ENCODE measurements at regions not wholly inside any gene's neighbourhood (a gene's known extent, or its start where the extent isn't known, plus 50 kb on each side); places are given as distances from the start of the nearest gene placed in this dataset.

GRCh38 chr19:28834996-28835395, 378.0 kb downstream of the UQCRFS1 start:
- DNase-seq = no peak

GRCh38 chr19:28831462-28831861, 381.5 kb downstream of the UQCRFS1 start:
- DNase-seq = no peak

- no peak for DNase-seq
Measured at GRCh38 chr19:28829762-28830161, 383.2 kb downstream of the UQCRFS1 start.

GRCh38 chr19:28829359-28829758, 383.6 kb downstream of the UQCRFS1 start:
- no peak for DNase-seq

- no peak for DNase-seq
Measured at GRCh38 chr19:28828276-28828870, 384.6 kb downstream of the UQCRFS1 start.

- DNase-seq = no peak
Measured at GRCh38 chr19:28827382-28827781, 385.6 kb downstream of the UQCRFS1 start.

GRCh38 chr19:28823338-28823961, 389.5 kb downstream of the UQCRFS1 start:
- no peak for DNase-seq

GRCh38 chr19:28820289-28820688, 392.7 kb downstream of the UQCRFS1 start:
- no peak for DNase-seq

- no peak for DNase-seq
Measured at GRCh38 chr19:28815257-28815656, 397.7 kb downstream of the UQCRFS1 start.

- no peak for DNase-seq
Measured at GRCh38 chr19:28794301-28794700, 418.6 kb downstream of the UQCRFS1 start.

GRCh38 chr19:28793391-28794168, 419.4 kb downstream of the UQCRFS1 start:
- DNase-seq = no peak

- no peak for DNase-seq
Measured at GRCh38 chr19:28785971-28786370, 427.0 kb downstream of the UQCRFS1 start.

GRCh38 chr19:28764066-28764465, 448.9 kb downstream of the UQCRFS1 start:
- DNase-seq = no peak

- DNase-seq = no peak
Measured at GRCh38 chr19:28746478-28746877, 466.5 kb downstream of the UQCRFS1 start.

- DNase-seq = no peak
Measured at GRCh38 chr19:28744943-28745342, 468.0 kb downstream of the UQCRFS1 start.

- no peak for DNase-seq
Measured at GRCh38 chr19:28744014-28744413, 468.9 kb downstream of the UQCRFS1 start.

- no peak for DNase-seq
Measured at GRCh38 chr19:28737021-28737895, 475.7 kb downstream of the UQCRFS1 start.

- no peak for DNase-seq
Measured at GRCh38 chr19:28736528-28736927, 476.4 kb downstream of the UQCRFS1 start.

- DNase-seq = no peak
Measured at GRCh38 chr19:28731577-28731976, 481.4 kb downstream of the UQCRFS1 start.

GRCh38 chr19:28730791-28731512, 482.0 kb downstream of the UQCRFS1 start:
- DNase-seq = no peak

- DNase-seq = no peak
Measured at GRCh38 chr19:28727480-28728159, 485.3 kb downstream of the UQCRFS1 start.

Measured in activated CD8-positive, alpha-beta memory T cell treated with anti-CD3 and anti-CD28 coated beads, Interleukin-2, amount 50 U/mL, for 48 hours (primary cell).